ENCODE measurements at regions not wholly inside any gene's neighbourhood (a gene's known extent, or its start where the extent isn't known, plus 50 kb on each side); places are given as distances from the start of the nearest gene placed in this dataset.

DNA sequence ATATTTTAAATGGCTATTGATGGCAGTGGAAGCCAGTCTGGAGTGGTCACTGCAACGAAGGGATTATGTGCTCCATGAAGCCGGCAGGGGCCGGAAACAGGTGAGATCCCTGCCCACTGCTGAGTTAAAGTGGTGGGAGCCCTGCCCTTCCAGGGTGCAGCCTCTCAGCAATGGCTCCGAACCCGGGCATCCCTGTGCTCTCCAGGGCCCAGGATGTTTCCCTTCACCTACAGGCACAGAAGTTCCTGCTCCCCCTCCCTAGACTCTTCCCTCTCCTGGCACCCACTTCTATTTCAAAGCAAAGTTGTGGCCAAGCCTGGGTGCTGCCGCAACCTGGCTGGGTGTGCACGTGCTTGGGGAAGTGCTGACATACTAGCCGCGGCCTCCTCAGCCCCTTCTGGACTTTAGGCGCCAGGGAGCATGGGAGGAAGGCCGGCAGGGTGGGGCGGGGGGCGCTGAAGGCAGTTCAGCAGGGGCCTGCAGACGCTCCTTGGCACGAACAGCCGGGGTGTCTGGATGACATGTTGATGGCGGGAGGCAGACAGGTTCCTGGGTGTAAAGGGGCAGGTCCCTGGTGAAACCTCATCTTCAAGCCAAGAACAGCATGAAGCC is 452.3 kb downstream of the HTR1B start:
- Histone ChIP-seq H3K27me3 (ENCODE audit: insufficient read depth, poor library complexity, severe bottlenecking) (no peaks in the 10 kb centered on the region), H3K4me3 (replicated peaks; ENCODE audit: insufficient read depth, low read length) (no peak overlapping the region), H3K27ac (replicated peaks) (no peak overlapping the region)
- no peak for DNase-seq (ENCODE audit: low read depth in 1 of 2, low spot score in 1 of 2)
- TF ChIP-seq CTCF (IDR thresholded peaks at IDR 0.05; ENCODE audit: insufficient read depth, low read length), result no peak
- TF ChIP-seq POLR2AphosphoS5 (IDR thresholded peaks at IDR 0.05; ENCODE audit: low read depth), result no peak
- TF ChIP-seq, protein P1, sequence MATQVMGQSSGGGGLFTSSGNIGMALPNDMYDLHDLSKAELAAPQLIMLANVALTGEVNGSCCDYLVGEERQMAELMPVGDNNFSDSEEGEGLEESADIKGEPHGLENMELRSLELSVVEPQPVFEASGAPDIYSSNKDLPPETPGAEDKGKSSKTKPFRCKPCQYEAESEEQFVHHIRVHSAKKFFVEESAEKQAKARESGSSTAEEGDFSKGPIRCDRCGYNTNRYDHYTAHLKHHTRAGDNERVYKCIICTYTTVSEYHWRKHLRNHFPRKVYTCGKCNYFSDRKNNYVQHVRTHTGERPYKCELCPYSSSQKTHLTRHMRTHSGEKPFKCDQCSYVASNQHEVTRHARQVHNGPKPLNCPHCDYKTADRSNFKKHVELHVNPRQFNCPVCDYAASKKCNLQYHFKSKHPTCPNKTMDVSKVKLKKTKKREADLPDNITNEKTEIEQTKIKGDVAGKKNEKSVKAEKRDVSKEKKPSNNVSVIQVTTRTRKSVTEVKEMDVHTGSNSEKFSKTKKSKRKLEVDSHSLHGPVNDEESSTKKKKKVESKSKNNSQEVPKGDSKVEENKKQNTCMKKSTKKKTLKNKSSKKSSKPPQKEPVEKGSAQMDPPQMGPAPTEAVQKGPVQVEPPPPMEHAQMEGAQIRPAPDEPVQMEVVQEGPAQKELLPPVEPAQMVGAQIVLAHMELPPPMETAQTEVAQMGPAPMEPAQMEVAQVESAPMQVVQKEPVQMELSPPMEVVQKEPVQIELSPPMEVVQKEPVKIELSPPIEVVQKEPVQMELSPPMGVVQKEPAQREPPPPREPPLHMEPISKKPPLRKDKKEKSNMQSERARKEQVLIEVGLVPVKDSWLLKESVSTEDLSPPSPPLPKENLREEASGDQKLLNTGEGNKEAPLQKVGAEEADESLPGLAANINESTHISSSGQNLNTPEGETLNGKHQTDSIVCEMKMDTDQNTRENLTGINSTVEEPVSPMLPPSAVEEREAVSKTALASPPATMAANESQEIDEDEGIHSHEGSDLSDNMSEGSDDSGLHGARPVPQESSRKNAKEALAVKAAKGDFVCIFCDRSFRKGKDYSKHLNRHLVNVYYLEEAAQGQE (IDR thresholded peaks at IDR 0.05; ENCODE audit: insufficient replicate concordance, low read depth), result no peak
- no peak for TF ChIP-seq SPI1 (IDR thresholded peaks at IDR 0.05; ENCODE audit: borderline replicate concordance, low read depth)
- TF ChIP-seq GABPA (IDR thresholded peaks at IDR 0.05; ENCODE audit: low read depth), result no peak

GRCh38 chr6:76992553-76992952 is 470.7 kb downstream of the HTR1B start:
- TF ChIP-seq, protein P1 (IDR thresholded peaks at IDR 0.05; ENCODE audit: insufficient replicate concordance, low read depth), result no peak
- no peak for TF ChIP-seq GABPA (IDR thresholded peaks at IDR 0.05; ENCODE audit: low read depth)
- TF ChIP-seq POLR2AphosphoS5 (IDR thresholded peaks at IDR 0.05; ENCODE audit: low read depth), result no peak
- TF ChIP-seq SPI1 (IDR thresholded peaks at IDR 0.05; ENCODE audit: borderline replicate concordance, low read depth), result no peak
- no peak for TF ChIP-seq CTCF (IDR thresholded peaks at IDR 0.05; ENCODE audit: insufficient read depth, low read length)
- no peak for DNase-seq (ENCODE audit: low read depth in 1 of 2, low spot score in 1 of 2)
- Histone ChIP-seq H3K27ac (replicated peaks) (no peak overlapping the region), H3K4me3 (replicated peaks; ENCODE audit: insufficient read depth, low read length) (no peak overlapping the region), H3K27me3 (ENCODE audit: insufficient read depth, poor library complexity, severe bottlenecking) (no peaks in the 10 kb centered on the region)

- H3K27ac ChIP-seq (replicated peaks), result no peak overlapping the region
- no peak overlapping the region for H3K4me3 ChIP-seq (replicated peaks; ENCODE audit: insufficient read depth, low read length)
- TF ChIP-seq CTCF (IDR thresholded peaks at IDR 0.05; ENCODE audit: insufficient read depth, low read length) (no peak), POLR2AphosphoS5 (IDR thresholded peaks at IDR 0.05; ENCODE audit: low read depth) (no peak), SPI1 (IDR thresholded peaks at IDR 0.05; ENCODE audit: borderline replicate concordance, low read depth) (no peak), GABPA (IDR thresholded peaks at IDR 0.05; ENCODE audit: low read depth) (no peak)
- TF ChIP-seq, protein P1 (IDR thresholded peaks at IDR 0.05; ENCODE audit: insufficient replicate concordance, low read depth), result no peak
- DNase-seq (ENCODE audit: low read depth in 1 of 2, low spot score in 1 of 2), result no peak
- H3K27me3 ChIP-seq (ENCODE audit: insufficient read depth, poor library complexity, severe bottlenecking), result no peaks in the 10 kb centered on the region
Measured at GRCh38 chr6:76984572-76984971, 478.7 kb downstream of the HTR1B start.

Measured in HL-60 (cell line).